ENCODE measurements at regions not wholly inside any gene's neighbourhood (a gene's known extent, or its start where the extent isn't known, plus 50 kb on each side); places are given as distances from the start of the nearest gene placed in this dataset.

DNA sequence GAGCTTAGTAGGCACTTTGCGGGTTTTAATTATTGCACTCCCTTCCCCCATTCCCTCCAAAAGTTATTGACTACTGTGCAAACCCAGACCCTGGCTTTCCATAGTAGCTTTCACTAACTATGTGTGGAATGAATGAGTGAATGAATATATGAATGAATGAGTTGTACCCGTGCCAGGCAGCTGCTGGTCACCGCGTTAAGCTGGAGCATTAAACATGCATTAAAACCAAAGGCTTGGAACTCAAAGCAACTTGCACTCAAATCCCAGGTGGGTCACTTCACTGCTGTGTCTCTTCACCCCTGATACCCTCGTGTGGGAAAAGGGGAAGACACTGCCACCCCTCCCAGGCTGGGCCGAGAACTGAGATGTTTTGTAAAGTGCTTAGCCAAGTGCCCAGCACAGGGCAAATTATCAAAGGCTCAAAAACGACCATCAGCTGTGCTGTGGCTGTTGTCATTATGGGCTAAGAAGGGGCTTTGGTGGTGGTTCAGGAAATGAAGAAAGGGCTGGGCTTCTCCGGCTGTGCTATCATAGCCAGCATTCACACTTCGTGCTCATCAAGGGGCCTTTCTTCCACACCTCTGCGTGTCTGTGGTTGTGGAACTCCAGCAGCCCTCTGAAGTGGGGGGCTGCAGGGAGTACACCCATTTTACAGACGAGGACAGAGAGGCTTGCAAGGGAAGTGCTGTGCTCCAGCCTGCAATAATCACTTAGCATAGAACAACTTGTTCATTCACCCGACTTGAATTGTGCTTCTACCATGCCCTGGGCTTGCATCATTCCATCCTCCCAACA lies 60.2 kb upstream of the STX16 start:
- no TSS peak for BruUV-seq (replicated peaks)

More for the DNA sequence above, 60.2 kb upstream of the STX16 start:
- Histone ChIP-seq H2AK9ac (replicated peaks; ENCODE audit: low read depth, low read length, poor library complexity) (no peak overlapping the region), H3K9ac (ENCODE audit: low read depth, low read length) (no peak overlapping the region), H3K4ac (ENCODE audit: low read depth, low read length) (no peak overlapping the region), H2BK20ac (ENCODE audit: low read depth, low read length) (no peak overlapping the region), H4K5ac (ENCODE audit: low read depth, low read length) (no peak overlapping the region), H3K9me1 (ENCODE audit: insufficient read depth, low read length) (no peaks in the 10 kb centered on the region), H3K23ac (ENCODE audit: low read depth, low read length) (no peak overlapping the region), H4K8ac (ENCODE audit: low read depth in 2 of 2, low read length in 2 of 2) (no peak overlapping the region), H2BK5ac (ENCODE audit: low read depth, low read length, poor library complexity, severe bottlenecking) (no peak overlapping the region), H4K91ac (ENCODE audit: insufficient read depth, low read depth, low read length) (no peak overlapping the region), H3K79me1 (ENCODE audit: low read depth in 1 of 2, low read length in 2 of 2) (no peaks in the 10 kb centered on the region), H3K36me3 (ENCODE audit: control insufficient read depth, insufficient read depth, low read length) (no peaks in the 10 kb centered on the region), H3K27me3 (ENCODE audit: control insufficient read depth, insufficient read depth, low read length) (peaks cover 31% of the 10 kb centered on the region; the same call in 1 of the 2 replicates), H3K27ac (ENCODE audit: insufficient read depth, low read length) (no peak overlapping the region), H3K9me3 (ENCODE audit: control insufficient read depth, insufficient read depth, low read length) (no peaks in the 10 kb centered on the region), H3K18ac (ENCODE audit: low read depth, low read length) (no peak overlapping the region), H2BK120ac (ENCODE audit: low read depth, low read length) (no peak overlapping the region), H2BK15ac (ENCODE audit: low read depth, low read length) (no peak overlapping the region), H4K20me1 (ENCODE audit: insufficient read depth, low read length) (no peaks in the 10 kb centered on the region), H3K4me1 (ENCODE audit: control insufficient read depth, insufficient read depth, low read length) (peaks cover 2% of the 10 kb centered on the region; the same call in 1 of the 2 replicates), H3K56ac (ENCODE audit: extremely low read depth, insufficient read depth, low read length) (no peak overlapping the region), H3K4me3 (ENCODE audit: insufficient read depth, low read depth, low read length) (no peak overlapping the region), H2AFZ (replicated peaks; ENCODE audit: low read length, poor library complexity) (no peak overlapping the region), H3K4me2 (ENCODE audit: low read depth, low read length) (no peak overlapping the region), H2AK5ac (ENCODE audit: low read depth, low read length) (no peak overlapping the region), H3K14ac (replicated peaks; ENCODE audit: low read depth, low read length) (no peak overlapping the region)
- TF ChIP-seq CTCF (conservative IDR thresholded peaks at IDR 0.05; ENCODE audit: low read depth, low read length), result no peak
- no peak for TF ChIP-seq RAD21 (IDR thresholded peaks at IDR 0.05; ENCODE audit: low read length)
- TF ChIP-seq, protein P1, sequence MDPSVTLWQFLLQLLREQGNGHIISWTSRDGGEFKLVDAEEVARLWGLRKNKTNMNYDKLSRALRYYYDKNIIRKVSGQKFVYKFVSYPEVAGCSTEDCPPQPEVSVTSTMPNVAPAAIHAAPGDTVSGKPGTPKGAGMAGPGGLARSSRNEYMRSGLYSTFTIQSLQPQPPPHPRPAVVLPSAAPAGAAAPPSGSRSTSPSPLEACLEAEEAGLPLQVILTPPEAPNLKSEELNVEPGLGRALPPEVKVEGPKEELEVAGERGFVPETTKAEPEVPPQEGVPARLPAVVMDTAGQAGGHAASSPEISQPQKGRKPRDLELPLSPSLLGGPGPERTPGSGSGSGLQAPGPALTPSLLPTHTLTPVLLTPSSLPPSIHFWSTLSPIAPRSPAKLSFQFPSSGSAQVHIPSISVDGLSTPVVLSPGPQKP (IDR thresholded peaks at IDR 0.05; ENCODE audit: borderline replicate concordance, low read depth, low read length), result no peak
- TF ChIP-seq FOS (IDR thresholded peaks at IDR 0.05; ENCODE audit: low read depth, low read length), result no peak
- TF ChIP-seq MXI1 (IDR thresholded peaks at IDR 0.05; ENCODE audit: borderline replicate concordance, low read depth, low read length), result no peak
- no peak for TF ChIP-seq MAZ (IDR thresholded peaks at IDR 0.05; ENCODE audit: borderline replicate concordance, low read depth, low read length)
- TF ChIP-seq MAFK (IDR thresholded peaks at IDR 0.05; ENCODE audit: low read depth, low read length), result no peak
- no peak for TF ChIP-seq RFX5 (IDR thresholded peaks at IDR 0.05; ENCODE audit: low read depth, low read length)
- TF ChIP-seq CEBPB (IDR thresholded peaks at IDR 0.05; ENCODE audit: low read depth, low read length), result no peak
- TF ChIP-seq RCOR1 (IDR thresholded peaks at IDR 0.05; ENCODE audit: insufficient replicate concordance, low read length), result no peak
- no peak for TF ChIP-seq BHLHE40 (IDR thresholded peaks at IDR 0.05; ENCODE audit: low read depth, low read length)
- intact Hi-C loops (cut with micrococcal nuclease), result no loop called here
- ChIA-PET POLR2A (ENCODE audit: unreplicated experiment) (no interaction called here), CTCF (no interaction called here)
- in situ Hi-C loops (cut with MboI; ENCODE audit: low sequenced_read_pairs), result no loop called here
- no peak for DNase-seq
- no peak for ATAC-seq (ENCODE audit: low read depth)
- 100% methylated on average over 1 of the region's 12 CpGs; no CpG with 5 or more reads in 1 of the 2 experiments for WGBS, 2 experiments (ENCODE audit: extremely low coverage in 2 of 2, insufficient read length in 1 of 2)
- dilution Hi-C loops (cut with HindIII; ENCODE audit: low sequenced_read_pairs, unreplicated experiment), result no loop called here

All from IMR-90 (cell line).